ENCODE measurements at regions not wholly inside any gene's neighbourhood (a gene's known extent, or its start where the extent isn't known, plus 50 kb on each side); places are given as distances from the start of the nearest gene placed in this dataset.

GRCh38 chr10:128747582-128748346 lies 621.5 kb upstream of the MKI67 start:
- no peak for DNase-seq (ENCODE audit: low spot score)
- no peak for TF ChIP-seq CTCF (IDR thresholded peaks at IDR 0.05; ENCODE audit: borderline replicate concordance, control extremely low read depth, extremely low read depth, insufficient read depth, missing control alignments)
- in situ Hi-C loops (cut with MboI; ENCODE audit: low sequenced_read_pairs, unreplicated experiment), result no loop called here

- TF ChIP-seq CTCF (IDR thresholded peaks at IDR 0.05; ENCODE audit: borderline replicate concordance, control extremely low read depth, extremely low read depth, insufficient read depth, missing control alignments), result no peak
- in situ Hi-C loops (cut with MboI; ENCODE audit: low sequenced_read_pairs, unreplicated experiment), result no loop called here
- DNase-seq (ENCODE audit: low spot score), result no peak
Observed at GRCh38 chr10:128751284-128751683, 625.1 kb upstream of the MKI67 start.

- no peak for DNase-seq (ENCODE audit: low spot score)
- in situ Hi-C loops (cut with MboI; ENCODE audit: low sequenced_read_pairs, unreplicated experiment), result no loop called here
- TF ChIP-seq CTCF (IDR thresholded peaks at IDR 0.05; ENCODE audit: borderline replicate concordance, control extremely low read depth, extremely low read depth, insufficient read depth, missing control alignments), result no peak
Observed at GRCh38 chr10:128751851-128752250, 625.6 kb upstream of the MKI67 start.

GRCh38 chr10:128759174-128759573 lies 633.0 kb upstream of the MKI67 start:
- in situ Hi-C loops (cut with MboI; ENCODE audit: low sequenced_read_pairs, unreplicated experiment), result no loop called here
- no peak for TF ChIP-seq CTCF (IDR thresholded peaks at IDR 0.05; ENCODE audit: borderline replicate concordance, control extremely low read depth, extremely low read depth, insufficient read depth, missing control alignments)
- no peak for DNase-seq (ENCODE audit: low spot score)

- in situ Hi-C loops (cut with MboI; ENCODE audit: low sequenced_read_pairs, unreplicated experiment), result no loop called here
- no peak for DNase-seq (ENCODE audit: low spot score)
- TF ChIP-seq CTCF (IDR thresholded peaks at IDR 0.05; ENCODE audit: borderline replicate concordance, control extremely low read depth, extremely low read depth, insufficient read depth, missing control alignments), result no peak
Observed at GRCh38 chr10:128763588-128763987, 637.4 kb upstream of the MKI67 start.

- in situ Hi-C loops (cut with MboI; ENCODE audit: low sequenced_read_pairs, unreplicated experiment), result no loop called here
- no peak for DNase-seq (ENCODE audit: low spot score)
- no peak for TF ChIP-seq CTCF (IDR thresholded peaks at IDR 0.05; ENCODE audit: borderline replicate concordance, control extremely low read depth, extremely low read depth, insufficient read depth, missing control alignments)
Observed at GRCh38 chr10:128764190-128764589, 638.0 kb upstream of the MKI67 start.
